ENCODE measurements at regions not wholly inside any gene's neighbourhood (a gene's known extent, or its start where the extent isn't known, plus 50 kb on each side); places are given as distances from the start of the nearest gene placed in this dataset.

GRCh38 chr12:75721796-75722195 is 210.4 kb upstream of the KRR1 start:
- no peak for TF ChIP-seq ISL1 (CRISPR knock-in tag; IDR thresholded peaks at IDR 0.05)
- no peak for TF ChIP-seq PPARA (CRISPR knock-in tag; IDR thresholded peaks at IDR 0.05; ENCODE audit: borderline replicate concordance)
- no peak for TF ChIP-seq PATZ1 (CRISPR knock-in tag; IDR thresholded peaks at IDR 0.05; ENCODE audit: borderline replicate concordance)
- no peak for TF ChIP-seq ZFP30 (CRISPR knock-in tag; IDR thresholded peaks at IDR 0.05)
- no peak for TF ChIP-seq SNAI2 (CRISPR knock-in tag; IDR thresholded peaks at IDR 0.05)
- no peak for TF ChIP-seq ARNTL (CRISPR knock-in tag; IDR thresholded peaks at IDR 0.05; ENCODE audit: borderline replicate concordance, low read depth)
- no peak for TF ChIP-seq ESRRG (CRISPR knock-in tag; IDR thresholded peaks at IDR 0.05)
- no peak for TF ChIP-seq OSR1 (CRISPR knock-in tag; IDR thresholded peaks at IDR 0.05)
- TF ChIP-seq ZNF70 (CRISPR knock-in tag; IDR thresholded peaks at IDR 0.05): no peak

Measured in SK-N-SH treated with all-trans-retinoic acid at 6 μM for 48 hours (cell line).